Stomach (tissue), 4 donors: ENCODE measurements at regions not wholly inside any gene's neighbourhood (a gene's known extent, or its start where the extent isn't known, plus 50 kb on each side); places are given as distances from the start of the nearest gene placed in this dataset.

Experiments used
- EP300 ChIP-seq: sonication (generic); formaldehyde crosslinking; IDR thresholded peaks from one replicate; pipeline ENCODE4 v1.6.1; 2017; ENCODE audit warnings: antibody characterized with exemption
- POLR2A ChIP-seq, 4 donors: fragments of 450-650 bp; IDR thresholded peaks; one replicate each; pipeline ENCODE4 v1.6.1; 2016; ENCODE audit warnings: antibody characterized with exemption in 4 of 4, control low read depth in 2 of 4, mild to moderate bottlenecking in 1 of 4, moderate library complexity in 1 of 4
- POLR2AphosphoS5 ChIP-seq, 3 donors: sonication (generic); formaldehyde crosslinking; IDR thresholded peaks; one replicate each; pipeline ENCODE4 v1.6.1; 2016; ENCODE audit warnings: antibody characterized with exemption in 3 of 3
- TF ChIP-seq, protein P1 (sequence below), 7 experiments: fragments of 450-650 bp in 4 of 7; fragments of 200-600 bp in 3 of 7; sonication (generic) in 3 of 7; IDR thresholded peaks; one replicate each; pipeline ENCODE4 v1.5.1; 2016 to 2019; ENCODE audit warnings: antibody characterized with exemption in 7 of 7, control low read depth in 2 of 7, mild to moderate bottlenecking in 1 of 7

DNA sequence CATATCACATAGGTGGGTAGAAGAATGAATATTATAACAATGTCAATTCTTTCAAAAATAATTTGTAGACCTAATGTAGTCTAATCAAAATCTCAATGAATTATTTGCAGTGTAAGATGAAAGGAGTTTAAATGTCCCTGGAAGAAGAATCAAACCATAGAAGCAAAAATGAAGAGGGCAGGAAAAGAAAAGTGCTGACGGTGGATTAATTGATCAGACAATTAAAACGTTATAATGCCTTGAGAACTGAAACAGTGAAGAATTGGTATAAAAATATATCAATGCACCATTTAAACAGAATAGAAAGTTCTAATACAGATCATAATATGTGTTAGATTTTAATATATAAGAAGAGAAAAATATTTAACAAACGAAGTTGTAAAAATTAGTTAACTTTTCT lies 109.8 kb downstream of the TYW3 start:
- no peak for TF ChIP-seq POLR2A (IDR thresholded peaks at IDR 0.05)
- TF ChIP-seq POLR2AphosphoS5 (IDR thresholded peaks at IDR 0.05), result no peak
- TF ChIP-seq EP300, result no peak
- TF ChIP-seq, protein P1, sequence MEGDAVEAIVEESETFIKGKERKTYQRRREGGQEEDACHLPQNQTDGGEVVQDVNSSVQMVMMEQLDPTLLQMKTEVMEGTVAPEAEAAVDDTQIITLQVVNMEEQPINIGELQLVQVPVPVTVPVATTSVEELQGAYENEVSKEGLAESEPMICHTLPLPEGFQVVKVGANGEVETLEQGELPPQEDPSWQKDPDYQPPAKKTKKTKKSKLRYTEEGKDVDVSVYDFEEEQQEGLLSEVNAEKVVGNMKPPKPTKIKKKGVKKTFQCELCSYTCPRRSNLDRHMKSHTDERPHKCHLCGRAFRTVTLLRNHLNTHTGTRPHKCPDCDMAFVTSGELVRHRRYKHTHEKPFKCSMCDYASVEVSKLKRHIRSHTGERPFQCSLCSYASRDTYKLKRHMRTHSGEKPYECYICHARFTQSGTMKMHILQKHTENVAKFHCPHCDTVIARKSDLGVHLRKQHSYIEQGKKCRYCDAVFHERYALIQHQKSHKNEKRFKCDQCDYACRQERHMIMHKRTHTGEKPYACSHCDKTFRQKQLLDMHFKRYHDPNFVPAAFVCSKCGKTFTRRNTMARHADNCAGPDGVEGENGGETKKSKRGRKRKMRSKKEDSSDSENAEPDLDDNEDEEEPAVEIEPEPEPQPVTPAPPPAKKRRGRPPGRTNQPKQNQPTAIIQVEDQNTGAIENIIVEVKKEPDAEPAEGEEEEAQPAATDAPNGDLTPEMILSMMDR (IDR thresholded peaks at IDR 0.05), result no peak
